Stimulated activated CD4-positive, alpha-beta T cell treated with anti-CD3 and anti-CD28 coated beads, TNF-alpha, amount 100 ng/mL, for 1 hour (primary cell): ENCODE measurements at regions not wholly inside any gene's neighbourhood (a gene's known extent, or its start where the extent isn't known, plus 50 kb on each side); places are given as distances from the start of the nearest gene placed in this dataset.
"Not testable (repeated sequence)": the region's sequence is repeated elsewhere in the genome, so short reads cannot be mapped to it uniquely, and the experiment has no call there.

ENCODE experiments used
- DNase-seq, 3 donors: peaks; one replicate each; pipeline ENCODE4 v3.0.0-alpha.2; 2020; ENCODE audit warnings: low read depth in 3 of 3, low spot score in 1 of 3

DNA sequence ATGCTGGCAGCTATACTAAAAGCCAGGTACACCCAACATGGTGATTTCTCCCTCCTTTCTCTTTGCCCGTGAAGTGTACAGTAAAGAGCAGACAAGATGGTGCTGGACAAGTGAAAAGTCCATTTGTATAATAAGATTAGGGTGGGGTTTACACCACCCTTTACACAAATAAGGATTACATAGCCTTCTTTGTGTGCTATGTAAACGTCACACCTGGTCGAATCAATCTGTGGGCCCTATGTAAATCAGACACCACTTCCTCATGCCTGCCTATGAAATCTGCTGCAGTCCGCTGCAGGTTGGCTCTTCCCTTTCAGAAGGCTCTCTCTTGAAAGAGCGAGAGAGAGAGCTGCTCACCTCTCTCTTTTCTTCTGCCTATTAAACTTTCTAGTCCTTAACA, 1054.3 kb upstream of the SLC39A10 start:
- DNase-seq, result no peak

GRCh38 chr2:194591192-194591591, 1065.8 kb upstream of the SLC39A10 start:
- no peak for DNase-seq

DNA sequence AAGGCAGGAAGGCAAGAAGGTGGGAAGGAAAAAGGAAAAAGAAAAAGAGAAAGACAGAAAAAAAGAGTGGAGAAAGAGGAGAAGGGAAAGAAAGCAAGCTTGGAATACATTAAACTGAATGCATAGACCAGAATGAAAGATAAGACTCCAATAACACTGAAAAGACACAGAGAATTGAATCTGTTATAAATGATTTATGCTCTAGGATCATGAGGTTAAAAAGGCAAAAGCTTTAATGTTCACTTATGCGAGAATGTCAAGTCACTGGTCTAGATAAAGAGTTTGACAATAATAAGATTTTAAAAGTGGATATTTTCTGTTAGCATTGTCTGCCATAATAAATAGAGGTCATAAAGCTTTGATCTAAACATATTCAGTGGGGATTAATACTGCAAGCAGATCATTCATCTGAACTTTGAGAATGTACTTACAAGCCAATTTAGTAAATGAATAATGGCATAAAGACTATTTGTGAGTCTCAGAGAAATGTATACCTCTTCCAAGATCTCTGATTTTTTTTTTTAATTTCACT, 1069.2 kb upstream of the SLC39A10 start:
- no peak for DNase-seq

GRCh38 chr2:194567661-194568017, 1089.4 kb upstream of the SLC39A10 start:
- DNase-seq, result no peak

DNA sequence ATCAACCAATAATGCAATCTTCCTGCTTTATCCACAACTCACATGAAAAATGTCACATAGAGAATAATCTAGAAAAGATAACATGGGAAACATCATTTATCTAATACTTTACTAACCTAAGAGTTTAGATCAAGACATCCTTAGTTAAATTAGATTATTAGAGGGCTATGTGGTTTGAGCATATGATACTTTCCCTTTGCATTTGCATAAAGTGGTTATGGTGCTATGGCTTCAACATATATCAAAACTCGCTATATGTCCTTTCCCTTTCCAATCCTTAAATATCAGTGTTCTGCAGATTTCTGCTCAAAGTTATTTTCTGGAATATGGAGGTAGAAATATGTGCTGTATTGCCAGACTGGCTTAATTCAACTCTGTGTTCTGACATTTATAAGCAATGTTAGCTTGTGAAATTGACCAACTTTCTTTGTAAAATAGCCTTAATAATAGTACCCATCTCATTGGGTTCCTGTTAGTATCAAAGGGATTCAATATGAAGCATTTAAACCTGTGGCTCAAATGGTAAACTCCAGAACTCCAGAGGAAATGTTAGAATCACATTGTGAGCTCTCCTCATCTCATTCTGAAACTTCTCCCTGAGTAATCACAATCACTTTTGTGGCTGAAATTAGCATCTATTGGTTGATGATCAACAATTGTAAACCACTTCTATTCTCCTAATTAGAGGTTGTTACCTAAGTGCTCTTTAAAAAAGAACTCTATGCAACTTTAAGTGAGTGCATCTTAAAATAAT, 1089.9 kb upstream of the SLC39A10 start:
- no peak for DNase-seq

DNA sequence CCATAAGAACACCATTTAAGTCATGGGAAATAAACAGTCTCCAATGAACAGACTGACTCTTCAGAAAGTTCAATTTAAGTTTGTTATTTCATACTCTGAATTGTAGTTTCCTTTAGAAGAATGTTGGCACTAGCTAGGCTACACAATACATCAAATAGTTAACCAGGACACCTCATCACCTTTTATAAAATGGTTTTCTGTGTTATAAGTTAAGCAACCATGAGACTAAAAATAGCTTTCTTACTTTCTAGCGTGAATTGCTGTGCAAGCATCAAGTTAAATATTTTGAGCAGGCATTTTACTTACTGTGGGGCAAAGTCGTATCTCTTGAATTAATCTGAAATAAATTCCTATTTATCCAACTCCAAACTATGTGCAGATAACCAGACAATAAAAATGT, 1092.6 kb upstream of the SLC39A10 start:
- DNase-seq, result no peak

DNA sequence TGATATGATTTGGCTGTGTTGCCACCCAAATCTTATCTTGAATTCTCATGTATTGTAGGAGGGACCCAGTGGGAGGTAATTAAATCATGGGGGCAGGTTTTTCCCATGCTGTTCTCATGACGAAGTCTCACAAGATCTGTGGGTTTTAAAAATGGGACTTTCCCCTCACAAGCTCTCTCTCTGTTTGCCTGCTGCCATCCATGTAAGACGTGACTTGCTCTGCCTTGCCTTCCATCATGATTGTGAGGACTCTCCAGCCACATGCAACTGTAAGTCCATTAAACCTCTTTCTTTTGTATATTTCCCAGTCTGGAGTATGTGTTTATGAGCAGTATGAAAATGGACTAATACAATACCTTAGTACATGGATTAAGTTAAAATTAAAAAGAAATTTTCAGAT, 1094.7 kb upstream of the SLC39A10 start:
- DNase-seq, result no peak

- DNase-seq, result no peak
These were observed 1097.1 kb upstream of the SLC39A10 start for GRCh38 chr2:194559964-194560363.

- no peak for DNase-seq
These were observed 1097.5 kb upstream of the SLC39A10 start for GRCh38 chr2:194559523-194559922.

DNA sequence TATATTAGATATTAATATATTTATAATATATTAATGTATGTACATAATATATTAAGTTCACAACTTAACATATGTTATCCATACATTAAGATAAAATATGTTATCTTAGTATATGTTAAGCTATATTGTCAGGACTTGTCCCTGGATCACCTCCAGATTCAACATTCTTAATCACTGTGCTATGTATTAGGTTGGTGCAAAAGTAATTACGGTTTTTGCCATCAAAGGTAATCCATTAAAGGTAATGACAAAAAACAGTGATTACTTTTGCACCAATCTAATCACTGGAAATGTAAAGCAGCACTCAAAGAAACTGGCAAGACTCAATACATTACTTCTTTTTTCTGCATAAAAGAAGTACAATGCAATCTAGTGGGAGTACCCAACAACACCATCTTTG, 1099.0 kb upstream of the SLC39A10 start:
- DNase-seq, result no peak

- DNase-seq, result no peak
These were observed 1100.4 kb upstream of the SLC39A10 start for GRCh38 chr2:194556629-194557028.

- no peak for DNase-seq
These were observed 1103.0 kb upstream of the SLC39A10 start for GRCh38 chr2:194553980-194554379.

GRCh38 chr2:194550702-194551101, 1106.3 kb upstream of the SLC39A10 start:
- DNase-seq, result no peak

DNA sequence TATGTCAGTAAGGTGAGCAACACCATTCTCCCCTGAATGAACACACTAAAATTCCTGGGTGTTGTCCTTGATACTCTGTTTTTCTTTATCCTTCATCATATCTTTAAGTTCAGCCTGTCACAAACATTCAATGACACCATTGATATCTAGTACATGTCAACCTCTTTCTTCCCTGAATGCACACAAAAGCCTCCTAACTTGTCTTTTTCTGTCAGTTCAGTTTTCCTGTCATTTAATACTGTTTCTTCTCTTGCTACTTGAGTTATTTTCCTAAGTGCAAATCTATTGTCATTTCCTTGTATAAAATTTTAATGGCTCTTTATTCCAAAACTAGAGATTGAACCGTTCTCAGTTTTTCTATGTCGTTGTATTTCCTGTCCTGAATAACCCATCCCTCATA, 1107.6 kb upstream of the SLC39A10 start:
- no peak for DNase-seq

DNA sequence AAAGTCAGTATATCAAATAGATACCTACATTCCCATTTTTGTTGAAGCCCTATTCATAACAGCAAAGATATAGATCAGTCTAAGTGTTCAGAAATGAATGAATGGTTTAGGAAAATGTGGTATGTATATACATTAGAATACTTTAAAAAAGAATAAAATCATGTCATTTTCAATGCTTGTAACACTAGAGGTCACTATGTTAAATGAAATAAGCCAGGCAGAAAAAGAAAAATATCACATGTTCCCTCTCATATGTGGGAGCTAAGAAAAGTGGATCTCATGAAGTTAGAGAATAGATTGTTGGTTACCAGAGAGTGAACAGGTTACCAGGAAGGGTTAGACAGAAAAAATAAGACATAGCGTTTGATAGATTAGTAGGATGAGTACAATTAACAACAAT, 1111.0 kb upstream of the SLC39A10 start:
- DNase-seq, result no peak

GRCh38 chr2:194539425-194539824, 1117.6 kb upstream of the SLC39A10 start:
- no peak for DNase-seq

DNA sequence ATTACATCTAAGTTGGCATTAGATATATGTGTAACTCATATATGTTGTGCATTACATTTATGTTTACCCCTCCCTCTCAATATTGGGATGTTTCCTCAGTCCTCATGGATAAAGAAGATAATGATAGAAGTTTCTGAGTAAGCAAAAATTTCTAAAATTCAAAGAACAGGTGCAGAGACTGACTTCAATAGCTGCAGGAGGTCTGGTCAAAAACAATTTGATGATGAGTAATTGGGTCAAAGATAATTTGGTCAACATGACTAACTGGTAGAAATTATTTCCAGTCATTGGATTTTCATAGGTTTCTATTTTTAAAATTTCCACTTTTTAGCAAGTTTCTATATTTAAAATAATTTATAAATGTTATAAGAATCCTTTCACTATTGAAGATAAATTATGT, 1130.9 kb upstream of the SLC39A10 start:
- no peak for DNase-seq

GRCh38 chr2:194514281-194514680, 1142.7 kb upstream of the SLC39A10 start:
- no peak for DNase-seq

GRCh38 chr2:194511070-194511469, 1146.0 kb upstream of the SLC39A10 start:
- DNase-seq, result not testable (repeated sequence)

- not testable (repeated sequence) for DNase-seq
These were observed 1152.2 kb upstream of the SLC39A10 start for GRCh38 chr2:194504876-194505275.

DNA sequence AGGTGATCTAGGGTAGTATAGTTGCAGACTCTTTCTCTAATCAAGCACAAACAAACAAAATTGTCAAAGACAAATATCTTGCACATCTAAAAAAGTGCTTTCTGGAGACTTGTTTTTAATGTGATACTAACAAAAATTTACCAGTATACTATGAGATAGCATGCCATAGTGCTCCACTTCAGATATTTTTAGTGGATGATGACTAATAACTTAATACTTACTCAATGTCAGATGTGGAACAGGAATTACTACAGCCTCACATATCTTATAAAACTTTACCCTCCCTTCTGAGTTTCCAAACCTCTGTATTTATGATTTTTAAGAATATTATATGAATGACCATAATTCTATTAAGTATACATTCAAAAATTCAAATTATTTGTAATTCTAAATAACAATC, 1162.0 kb upstream of the SLC39A10 start:
- no peak for DNase-seq

DNA sequence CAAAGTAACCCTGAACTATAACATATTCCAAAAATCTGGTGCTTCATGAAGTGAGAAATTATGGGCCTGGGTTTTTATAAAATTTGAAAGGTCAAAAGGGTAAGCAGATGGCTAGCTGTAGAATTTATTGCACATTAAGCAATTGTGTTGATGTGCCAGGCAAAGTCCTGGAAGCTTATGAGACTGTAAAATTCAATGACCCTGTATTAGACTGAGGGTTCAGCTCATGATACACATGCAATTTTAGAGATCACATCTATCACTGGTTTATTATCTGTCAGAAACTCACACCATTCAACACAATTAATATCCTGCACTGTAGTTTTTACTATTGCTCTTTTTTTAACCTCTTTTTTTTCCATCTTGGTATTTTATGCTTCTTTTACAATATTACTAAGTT, 1162.6 kb upstream of the SLC39A10 start:
- DNase-seq, result no peak

DNA sequence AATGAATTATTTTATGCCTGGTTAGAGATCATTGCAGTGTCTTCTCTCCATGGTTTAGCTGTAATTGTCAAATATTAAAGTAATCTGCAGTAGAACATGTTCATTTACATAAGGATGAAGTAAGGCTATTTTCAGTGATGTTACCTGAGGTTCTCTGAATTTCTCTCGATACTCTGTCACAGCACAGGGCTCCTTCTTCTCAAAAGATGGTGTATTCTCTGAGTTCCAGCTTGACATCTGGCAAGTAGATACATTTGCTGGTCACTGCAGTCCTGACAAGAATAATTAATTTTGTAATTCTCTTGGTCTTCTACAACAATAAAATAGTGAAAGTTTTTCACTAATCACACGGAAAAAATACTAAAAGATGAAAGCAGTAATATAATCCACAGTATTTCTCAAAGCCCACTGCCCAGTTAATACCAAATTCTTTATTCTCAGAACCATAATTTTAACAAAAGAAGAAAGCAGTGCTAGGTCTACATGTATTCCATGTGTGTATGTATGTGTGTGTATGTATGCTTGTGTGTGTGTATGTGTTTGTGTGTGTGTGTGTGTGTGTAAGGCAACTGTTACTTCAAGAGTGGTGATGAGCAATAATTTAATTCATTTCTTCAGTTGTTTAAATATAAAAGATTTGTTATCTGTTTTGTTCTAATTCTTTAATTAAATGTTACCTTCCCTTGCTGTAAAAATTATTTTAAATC, 1165.5 kb upstream of the SLC39A10 start:
- no peak for DNase-seq
